Fibroblast of lung (primary cell): ENCODE measurements at regions not wholly inside any gene's neighbourhood (a gene's known extent, or its start where the extent isn't known, plus 50 kb on each side); places are given as distances from the start of the nearest gene placed in this dataset.

Experiments used
- EZH2 ChIP-seq: IDR thresholded peaks from 2 replicates; pipeline ENCODE4 v1.5.1; 2012; ENCODE audit warnings: low read length, control low read depth, mild to moderate bottlenecking; ENCODE audit errors: missing control alignments
- TF ChIP-seq, protein P1 (sequence below), 2 donors: IDR thresholded peaks in 1 of 2; conservative IDR thresholded peaks in 1 of 2; 1 replicate in 1 of 2; 2 replicates in 1 of 2; pipeline ENCODE4 v1.5.1; 2011 to 2012; ENCODE audit warnings: low read length in 2 of 2, control low read depth in 1 of 2, inconsistent platforms in 1 of 2, low read depth in 1 of 2, mild to moderate bottlenecking in 1 of 2

DNA sequence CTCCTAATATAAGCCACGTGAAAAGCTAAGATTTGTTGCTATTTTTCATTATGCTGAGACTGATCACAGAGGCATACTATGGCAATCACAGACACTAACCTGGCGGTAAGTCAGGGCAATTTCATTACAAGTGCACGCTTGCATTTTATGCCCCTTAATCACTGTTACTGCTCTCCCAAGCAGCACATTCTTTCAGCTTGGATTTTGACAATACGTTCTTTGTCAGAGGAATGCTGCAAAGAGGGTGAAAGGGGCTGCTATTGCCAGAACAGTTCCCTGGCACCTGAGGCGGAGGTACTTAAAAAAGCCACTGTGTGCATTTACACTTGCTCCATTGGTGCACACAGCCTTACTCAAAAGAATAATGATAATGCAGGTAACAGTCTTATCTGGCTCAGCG, 346.6 kb downstream of the RFC3 start:
- TF ChIP-seq EZH2 = no peak
- TF ChIP-seq, protein P1, sequence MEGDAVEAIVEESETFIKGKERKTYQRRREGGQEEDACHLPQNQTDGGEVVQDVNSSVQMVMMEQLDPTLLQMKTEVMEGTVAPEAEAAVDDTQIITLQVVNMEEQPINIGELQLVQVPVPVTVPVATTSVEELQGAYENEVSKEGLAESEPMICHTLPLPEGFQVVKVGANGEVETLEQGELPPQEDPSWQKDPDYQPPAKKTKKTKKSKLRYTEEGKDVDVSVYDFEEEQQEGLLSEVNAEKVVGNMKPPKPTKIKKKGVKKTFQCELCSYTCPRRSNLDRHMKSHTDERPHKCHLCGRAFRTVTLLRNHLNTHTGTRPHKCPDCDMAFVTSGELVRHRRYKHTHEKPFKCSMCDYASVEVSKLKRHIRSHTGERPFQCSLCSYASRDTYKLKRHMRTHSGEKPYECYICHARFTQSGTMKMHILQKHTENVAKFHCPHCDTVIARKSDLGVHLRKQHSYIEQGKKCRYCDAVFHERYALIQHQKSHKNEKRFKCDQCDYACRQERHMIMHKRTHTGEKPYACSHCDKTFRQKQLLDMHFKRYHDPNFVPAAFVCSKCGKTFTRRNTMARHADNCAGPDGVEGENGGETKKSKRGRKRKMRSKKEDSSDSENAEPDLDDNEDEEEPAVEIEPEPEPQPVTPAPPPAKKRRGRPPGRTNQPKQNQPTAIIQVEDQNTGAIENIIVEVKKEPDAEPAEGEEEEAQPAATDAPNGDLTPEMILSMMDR (conservative IDR thresholded peaks at IDR 0.05 in 1 of 2, IDR thresholded peaks at IDR 0.05 in 1 of 2; ENCODE audit: low read depth in 1 of 2, low read length in 2 of 2) = no peak
